HG02588 (cell line): ENCODE measurements at regions not wholly inside any gene's neighbourhood (a gene's known extent, or its start where the extent isn't known, plus 50 kb on each side); places are given as distances from the start of the nearest gene placed in this dataset.

ENCODE experiments used
- ATAC-seq: cut with Tn5 transposase; IDR thresholded peaks from one replicate; pipeline ENCODE4 v1.9.1; 2021; ENCODE audit warnings: mild to moderate bottlenecking, moderate library complexity; ENCODE audit not compliant: unreplicated experiment

DNA sequence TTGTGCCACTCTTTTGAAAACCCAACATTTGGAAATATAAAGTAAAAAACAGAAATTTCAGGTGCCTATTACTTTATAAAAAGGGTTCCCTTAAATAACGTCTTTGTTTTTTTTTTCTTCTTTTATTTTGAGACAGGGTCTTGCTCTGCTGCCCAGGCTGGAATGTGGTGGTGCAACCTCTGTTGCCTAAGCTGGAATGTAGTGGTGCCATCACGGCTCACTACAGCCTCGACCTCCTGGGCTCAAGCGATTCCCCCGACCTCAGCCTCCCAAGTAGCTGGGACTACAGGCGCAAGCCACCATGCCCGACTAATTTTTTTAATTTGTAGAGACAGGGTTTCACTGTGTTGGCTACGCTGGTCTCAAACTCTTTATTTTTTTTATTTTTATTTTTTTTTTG, 110.2 kb upstream of the HNRNPU start:
- ATAC-seq, result no peak

DNA sequence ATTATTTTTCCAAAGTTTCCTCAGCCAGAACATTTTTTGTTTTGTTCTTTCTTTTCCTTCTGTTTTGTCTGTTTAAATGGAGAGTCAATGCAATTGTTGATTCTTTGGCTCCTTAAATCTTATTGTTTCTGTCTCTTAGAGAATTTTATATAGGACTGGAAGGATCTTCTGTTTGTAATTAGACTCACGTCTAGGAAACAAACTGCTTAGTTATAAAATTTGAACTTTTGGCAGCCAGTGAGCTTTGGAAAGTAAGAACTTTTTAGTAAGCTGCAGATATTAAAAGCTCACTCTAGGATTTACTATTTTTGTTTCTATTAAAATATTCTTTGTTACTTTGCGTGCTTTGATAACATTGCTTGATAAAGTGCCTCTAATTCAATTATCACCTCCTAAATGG, 109.8 kb upstream of the HNRNPU start:
- ATAC-seq, result no peak

DNA sequence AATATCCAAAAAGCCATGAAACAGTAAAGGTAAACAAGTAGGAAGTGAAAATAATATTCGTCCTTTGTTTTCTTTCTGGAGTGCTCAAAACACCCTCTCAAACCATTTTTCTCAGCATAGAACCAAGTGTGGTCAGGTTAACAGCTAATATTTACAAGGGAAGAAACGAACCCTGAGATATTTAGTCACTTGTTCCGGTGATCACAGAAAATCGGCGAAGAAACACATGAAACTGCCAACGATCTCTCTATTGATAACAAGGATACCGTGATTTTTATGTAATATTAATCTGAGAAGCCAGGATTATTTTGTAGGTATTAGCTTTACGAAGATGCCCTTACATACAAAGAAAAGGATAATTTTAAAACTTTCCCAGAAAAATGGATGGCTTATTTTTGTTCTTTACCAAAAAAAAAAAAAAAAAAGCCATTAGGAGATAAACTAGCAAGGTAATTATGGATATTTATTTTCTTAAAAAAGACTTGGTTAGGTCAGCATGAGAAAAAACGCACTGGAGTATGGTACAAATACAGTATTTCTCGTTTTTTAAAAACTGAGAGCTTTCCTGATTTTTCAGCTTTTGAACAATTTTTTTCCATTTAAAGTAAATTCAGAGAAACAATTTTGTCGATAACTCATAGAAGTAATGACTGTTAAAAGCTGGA, 107.3 kb upstream of the HNRNPU start:
- ATAC-seq, result no peak

DNA sequence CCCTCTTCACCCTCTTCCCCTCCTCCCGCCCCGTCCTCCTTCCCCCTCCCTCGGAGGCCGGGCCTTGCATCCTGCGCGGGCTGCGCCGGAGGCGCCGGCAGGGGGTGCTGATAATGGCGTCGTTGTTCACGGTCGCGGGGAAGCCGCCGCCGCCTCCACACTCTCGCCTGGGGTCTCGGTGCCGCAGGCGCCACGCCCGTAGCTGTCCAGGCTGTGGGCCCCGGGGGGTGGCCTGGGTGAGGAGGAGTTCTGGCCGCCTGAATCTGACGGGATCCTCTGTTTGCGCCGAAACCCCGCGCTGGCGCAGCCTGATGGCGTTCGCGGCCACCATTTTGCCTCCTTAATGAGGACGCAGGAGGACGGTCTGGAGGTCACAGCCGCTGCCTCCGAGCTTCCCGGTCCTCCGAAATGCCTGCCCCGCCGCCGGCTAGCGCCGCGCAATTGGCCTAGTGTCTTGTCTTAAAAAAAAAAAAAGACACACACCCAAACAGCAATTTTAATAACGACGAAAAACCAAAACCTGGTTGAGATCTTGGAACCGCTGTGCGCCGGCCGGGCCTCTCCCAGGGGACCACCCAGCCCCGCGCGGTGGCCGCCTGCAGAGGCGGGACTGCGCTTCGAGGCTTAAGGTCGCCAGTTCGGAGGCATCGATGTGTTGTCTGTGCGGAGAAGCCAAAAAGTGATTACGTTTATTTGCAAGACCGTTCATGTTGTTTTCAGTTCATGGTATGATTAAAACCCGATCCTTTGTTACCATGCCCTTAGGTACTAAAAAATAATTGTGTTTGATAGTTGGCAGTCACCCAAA, 106.6 kb upstream of the HNRNPU start:
- ATAC-seq, result peak; percentile 62

DNA sequence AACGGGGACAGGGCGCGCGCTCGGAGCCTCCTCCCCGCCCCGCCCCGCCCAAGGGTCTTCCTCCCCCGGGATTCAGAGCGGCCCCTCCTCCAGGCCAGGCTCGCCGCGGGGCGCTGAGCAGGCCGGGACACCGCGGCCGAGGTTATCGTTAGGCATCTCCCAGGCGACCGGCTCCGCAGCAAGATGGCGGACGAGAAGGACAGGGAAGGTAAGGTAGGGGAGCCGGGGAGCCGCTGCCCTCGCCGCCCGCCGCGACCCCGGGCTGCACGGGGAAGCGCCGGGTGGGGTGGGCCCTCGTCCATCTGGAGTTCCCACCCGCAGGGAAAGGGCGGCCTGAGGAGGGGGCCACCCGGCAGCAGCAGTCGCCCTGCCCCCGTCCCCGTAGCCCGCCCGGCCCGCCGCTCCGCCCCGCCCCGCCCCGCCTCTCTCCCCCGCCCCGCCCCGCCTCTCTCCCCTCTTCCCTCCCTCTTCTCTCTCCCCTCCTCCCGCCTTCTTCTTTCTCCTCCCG, 105.9 kb upstream of the HNRNPU start:
- ATAC-seq, result peak; percentile 62

DNA sequence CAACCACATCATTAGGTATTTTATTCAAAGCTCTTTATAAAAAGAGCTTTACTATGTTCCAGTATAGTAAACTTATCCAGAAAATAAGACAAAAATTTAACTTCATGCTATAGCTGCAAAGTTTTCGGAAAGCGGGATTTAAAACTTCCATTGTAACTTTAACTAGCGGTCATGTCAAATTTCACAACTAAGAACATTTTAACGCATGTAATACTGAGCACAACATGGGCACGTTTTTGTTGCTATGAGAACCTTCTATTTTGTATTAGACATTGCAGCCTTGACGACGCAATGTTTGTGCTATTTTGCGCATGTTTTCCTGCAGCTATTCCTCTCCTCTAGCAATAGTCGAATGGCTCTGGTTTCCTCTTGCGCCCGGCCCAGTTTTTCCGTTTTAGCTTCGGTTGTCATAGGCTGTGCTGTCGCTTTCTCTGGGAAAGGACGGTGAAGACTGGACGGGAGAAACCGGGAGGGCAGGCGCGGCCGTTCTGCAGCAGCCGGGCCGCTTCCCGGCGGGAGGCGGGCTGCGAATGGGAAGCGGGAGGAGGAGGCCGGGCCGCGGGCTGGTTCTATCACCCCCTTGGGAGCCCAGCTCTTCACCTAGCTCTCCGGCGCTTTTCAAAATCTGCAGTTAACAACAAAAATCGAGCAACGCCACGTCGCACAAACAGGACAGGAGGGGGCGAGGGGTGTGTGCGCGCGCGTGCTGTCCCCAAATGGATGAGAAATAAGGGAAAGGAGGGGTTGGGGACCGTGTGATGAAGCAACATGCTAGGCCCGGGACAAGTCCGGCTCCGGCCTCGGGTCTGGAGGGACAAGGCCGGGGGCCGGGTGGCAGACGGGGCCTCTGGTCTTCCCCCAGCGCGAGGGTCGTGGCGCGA, 105.3 kb upstream of the HNRNPU start:
- ATAC-seq, result peak; percentile 29

DNA sequence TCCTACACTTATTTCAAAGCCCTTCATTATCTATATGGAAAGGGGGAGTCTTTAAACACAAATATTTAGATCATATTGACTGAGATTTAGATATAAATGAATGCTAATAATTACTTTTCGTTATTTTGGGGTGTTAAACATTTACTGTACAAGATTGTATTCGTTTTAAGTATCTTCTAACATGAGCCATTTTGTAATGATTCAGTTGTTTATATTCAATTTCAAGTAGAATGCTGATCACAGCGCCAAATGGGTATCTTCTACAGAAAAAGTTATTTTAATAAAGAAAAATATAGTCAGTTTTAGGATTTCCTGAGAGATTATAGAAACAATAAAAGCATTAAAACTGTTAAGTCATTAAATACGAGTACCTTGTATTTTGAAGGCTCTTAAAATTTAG, 104.5 kb upstream of the HNRNPU start:
- no peak for ATAC-seq

DNA sequence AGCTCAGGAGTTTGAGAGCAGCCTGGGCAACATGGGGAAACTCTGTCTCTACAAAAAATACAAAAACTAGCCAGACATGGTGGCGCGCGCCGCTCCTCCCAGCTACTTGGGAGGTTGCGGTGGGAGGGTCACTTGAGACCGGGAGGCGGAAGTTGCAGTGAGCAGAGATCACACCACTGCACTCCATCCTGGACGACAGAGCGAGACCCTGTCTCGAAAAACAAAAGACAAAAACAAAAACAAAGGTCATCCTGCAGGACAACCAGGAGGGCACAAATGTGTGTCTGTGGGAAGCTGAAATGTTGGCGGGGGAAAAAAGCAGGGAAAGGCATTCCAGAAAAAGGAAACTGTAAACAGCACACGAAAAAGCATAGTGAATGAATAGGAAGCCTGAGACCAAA, 104.1 kb upstream of the HNRNPU start:
- ATAC-seq, result no peak

DNA sequence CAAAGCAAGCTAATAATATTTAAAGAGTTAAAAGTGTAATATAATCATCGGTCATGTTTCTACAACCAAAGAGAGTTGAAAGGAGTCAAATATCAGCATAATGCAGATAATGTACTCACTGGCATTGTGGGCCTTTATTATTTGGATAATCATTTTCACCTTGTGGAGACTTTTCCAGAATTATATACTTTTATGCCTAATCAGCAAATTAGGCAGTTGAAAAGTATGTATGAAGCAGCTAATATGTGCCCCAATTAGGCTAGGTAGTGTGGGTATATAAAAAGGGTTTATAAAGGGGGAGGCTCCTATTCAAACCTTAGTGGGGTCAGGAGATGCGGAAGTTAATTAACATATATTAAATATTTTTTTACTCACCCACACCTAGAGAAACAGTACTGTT, 102.8 kb upstream of the HNRNPU start:
- no peak for ATAC-seq

DNA sequence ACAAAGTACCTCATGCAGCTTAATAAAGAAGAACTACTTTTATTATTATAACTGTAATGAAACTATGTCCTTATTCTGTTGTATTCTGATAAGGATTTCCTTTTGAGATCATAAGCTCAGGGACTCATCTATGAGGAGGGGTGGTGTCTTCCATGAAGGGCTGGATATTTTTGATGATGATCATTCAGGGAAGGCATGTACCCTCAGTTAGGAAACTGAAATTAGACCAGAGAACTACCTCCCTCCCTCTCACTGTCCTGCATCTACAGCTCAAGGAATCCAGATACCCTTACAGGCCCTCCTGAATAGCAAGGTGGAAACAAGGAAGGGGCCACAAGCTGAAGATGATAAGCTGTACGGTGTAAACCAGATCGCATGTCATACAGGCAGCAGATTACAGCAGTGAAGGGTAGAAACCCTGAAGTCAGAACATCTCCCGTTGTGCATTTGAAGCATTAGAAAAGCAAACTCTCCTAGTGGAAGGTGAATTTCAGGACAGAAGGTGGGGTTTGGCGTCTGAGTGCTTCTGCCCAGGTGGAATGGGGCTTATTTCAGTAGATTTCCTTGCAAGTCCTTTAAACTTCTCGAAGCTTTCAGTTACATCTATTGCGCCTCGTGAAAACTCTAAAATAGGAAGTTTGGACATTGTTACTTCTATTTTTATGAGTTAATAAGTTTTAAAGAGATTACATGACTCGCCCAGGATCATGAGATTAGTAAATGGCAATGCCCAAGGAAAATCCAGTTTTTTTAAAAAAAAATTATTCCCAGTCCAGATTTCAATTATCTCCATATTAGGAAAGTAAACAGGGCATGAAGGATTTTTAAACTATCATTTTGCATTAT, 101.1 kb upstream of the HNRNPU start:
- no peak for ATAC-seq

DNA sequence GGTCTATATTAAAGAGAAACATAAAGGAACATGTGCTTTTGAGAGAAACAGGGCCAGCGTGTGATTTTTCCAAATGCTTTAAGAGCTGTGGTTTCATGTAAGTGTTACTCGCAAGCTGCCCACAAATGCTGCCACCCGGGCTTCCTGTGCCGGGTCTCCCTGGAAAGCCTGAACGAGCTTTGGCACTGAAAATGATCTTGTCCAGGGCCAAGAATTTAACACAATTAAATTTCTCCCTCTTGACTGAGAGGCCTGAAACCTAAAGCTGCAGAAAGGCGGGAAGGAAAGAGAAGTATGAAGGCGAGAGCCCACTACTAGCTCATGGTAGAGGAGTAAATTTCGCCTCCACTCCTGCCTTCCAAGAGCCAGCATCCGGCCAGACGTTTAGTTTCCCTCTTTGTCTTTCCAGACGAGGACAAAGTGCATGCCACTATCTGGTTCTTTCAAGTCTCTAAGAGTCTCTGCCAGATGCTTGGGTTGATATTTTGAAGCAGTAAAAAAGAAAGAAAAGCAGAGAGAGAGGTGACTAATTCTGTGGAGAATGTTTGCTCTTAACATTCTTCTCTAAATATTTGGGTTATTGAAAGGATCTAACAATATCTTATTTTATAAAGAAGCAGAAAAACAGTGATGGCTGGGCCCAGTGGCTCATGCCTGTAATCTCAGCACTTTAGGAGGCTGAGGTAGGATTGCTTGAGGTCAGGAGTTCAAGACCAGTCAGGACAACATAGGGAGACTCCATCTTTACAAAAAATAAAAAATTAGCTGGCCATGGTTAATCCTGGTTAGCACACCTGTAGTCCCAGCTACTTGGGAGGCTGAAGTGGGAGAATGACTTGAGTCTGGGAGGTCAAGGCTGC, 100.0 kb upstream of the HNRNPU start:
- ATAC-seq, result no peak

DNA sequence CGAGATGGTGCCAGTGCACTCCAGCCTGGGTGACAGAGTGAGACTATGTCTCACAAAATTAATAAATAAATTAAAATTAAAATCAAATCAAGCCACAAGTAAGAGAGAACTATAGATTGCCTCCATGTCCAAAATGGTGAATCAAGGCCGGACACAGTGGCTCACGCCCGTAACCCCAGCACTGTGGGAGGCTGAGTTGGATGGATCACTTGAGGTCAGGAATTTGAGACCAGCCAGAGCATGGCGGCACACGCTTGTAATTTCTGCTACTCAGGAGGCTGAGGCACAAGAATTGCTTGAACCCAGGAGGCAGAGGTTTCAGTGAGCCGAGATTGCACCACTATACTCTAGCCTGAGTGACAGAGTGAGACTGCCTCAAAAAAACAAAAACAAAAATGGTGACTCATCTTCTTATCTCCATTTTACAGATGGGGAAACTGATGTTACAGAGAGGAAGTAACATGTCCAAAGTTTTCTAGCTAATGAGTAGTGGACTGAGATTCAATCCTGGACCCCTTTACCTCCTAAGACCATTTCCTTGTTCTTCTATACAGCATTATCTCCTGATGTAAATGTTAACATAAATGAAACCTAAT, 99.0 kb upstream of the HNRNPU start:
- no peak for ATAC-seq

DNA sequence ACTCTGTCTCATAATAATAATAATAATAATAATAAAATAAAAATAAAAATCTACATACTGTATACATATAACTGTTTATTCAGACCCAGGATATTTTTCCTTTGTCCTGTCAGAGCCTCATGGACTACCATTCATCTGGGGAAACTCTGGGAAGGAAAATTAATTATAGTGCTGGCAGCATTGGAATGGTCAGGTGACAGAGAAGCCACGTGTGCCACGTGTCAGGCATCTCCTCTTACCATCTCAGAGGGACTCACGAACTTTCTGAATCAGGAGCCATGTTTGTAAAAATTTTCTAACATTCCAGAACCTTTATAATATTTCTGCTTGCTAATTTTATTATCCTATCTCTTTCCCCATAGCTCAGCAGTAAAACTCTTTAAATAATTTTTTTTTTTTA, 97.8 kb upstream of the HNRNPU start:
- no peak for ATAC-seq

DNA sequence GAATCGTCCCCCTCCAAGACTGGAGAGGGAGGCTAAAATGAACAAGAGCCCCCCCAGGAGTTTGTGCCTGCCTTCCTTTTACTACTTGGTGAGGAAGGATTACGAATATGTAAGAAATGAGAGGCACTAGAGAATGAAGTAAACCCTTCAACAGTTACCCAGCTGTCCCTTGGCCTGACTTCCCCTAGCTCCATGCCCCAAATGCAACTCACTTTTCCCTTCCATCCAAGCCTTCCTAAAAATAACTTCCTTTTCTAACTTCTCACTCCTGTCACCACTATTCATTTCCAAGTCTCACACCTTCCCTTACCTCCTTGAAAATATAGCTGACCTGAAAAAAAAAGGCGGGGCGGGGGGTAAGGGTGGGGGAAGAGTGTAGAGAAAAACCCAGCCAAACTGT, 96.6 kb upstream of the HNRNPU start:
- no peak for ATAC-seq

DNA sequence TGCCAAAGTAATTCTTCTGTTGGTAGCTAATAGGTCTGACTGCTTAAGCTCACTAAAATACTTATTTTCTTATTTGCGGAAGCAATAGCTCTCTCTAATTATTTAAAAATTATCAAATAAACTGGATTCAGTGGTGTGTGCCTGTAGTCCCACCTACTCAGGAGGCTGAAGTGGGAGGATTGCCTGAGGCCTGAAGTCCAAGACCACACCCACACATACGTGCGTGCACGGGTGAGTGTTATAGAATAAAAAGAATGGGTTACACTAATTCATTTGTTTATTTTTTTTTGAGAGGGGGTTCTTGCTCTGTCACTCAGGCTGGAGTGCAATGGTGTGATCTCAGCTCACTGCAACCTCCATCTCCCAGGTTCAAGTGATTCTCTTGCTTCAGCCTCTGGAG, 94.2 kb upstream of the HNRNPU start:
- ATAC-seq, result no peak

DNA sequence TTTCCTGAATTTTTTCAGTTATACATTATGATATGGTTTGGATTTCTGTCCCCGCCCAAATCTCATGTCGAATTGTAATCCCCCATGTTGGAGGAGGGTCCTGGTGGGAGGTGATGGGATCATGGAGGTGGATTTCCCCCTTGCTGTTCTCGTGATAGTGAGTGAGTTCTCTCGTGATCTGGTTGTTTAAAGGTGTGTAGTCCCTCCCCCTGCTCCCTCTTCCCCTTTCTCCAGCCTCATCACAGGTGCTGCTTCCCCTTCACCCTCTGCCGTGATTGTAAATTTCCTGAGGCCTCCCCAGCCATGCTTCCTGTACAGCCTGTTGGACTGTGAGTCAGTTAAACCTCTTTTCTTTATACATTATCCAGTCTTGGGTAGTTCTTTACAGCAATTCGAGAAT, 93.2 kb upstream of the HNRNPU start:
- no peak for ATAC-seq

DNA sequence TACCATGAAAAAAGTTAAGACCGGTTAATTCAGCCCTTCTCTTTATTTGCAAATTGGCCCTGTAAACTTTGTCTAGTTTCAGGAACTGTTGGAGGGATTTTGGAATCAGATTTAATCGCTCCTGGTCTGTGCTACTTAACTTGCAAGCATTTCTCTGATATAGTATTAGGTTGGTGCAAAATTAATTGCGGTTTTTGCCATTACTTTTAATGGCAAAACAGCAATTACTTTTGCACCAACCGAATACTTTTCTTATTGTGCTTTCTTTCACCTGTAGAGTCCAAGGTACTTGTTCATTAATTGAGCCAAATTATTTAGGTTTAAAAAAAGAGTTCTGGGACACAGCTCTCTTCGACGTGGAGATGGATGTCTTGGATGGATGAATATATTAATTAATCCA, 92.8 kb upstream of the HNRNPU start:
- no peak for ATAC-seq

DNA sequence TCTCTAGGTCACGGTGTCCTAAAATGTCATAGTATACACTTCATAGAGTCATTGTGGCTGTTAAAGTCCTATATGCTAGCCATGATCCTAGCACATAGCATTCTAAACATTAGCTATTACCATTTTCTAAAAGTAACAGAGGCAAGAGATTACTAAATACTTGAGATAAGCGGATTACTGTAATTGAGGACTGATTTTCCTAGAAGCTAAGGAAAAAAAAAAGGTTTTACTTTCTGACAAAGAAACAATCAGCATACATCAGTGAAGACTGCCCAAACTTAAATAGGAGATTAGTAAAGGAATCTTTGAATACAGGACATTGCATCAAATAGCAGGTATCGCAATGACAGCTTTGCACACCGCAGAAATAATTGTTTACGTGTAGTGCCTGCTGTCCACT, 91.3 kb upstream of the HNRNPU start:
- ATAC-seq, result no peak

DNA sequence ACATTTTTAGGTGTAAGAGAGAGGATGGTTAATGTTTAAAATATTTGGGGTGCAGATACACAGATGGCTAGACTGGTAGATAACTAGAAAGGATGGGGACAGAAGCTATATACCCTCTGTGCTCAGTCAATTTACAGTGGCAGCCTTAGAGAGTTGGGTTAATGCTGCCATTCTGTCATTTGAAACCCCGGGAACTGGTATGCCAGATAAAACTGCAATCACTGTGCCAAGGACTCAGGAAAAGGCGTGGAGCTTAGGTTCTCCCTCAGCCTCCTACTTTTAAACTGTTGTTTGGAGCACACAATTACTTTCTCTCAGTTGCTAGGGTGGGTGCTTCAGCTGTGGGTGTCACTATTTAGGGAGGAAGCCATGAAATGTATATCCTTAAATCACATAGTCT, 90.0 kb upstream of the HNRNPU start:
- no peak for ATAC-seq
